ENCODE measurements at regions not wholly inside any gene's neighbourhood (a gene's known extent, or its start where the extent isn't known, plus 50 kb on each side); places are given as distances from the start of the nearest gene placed in this dataset.

DNA sequence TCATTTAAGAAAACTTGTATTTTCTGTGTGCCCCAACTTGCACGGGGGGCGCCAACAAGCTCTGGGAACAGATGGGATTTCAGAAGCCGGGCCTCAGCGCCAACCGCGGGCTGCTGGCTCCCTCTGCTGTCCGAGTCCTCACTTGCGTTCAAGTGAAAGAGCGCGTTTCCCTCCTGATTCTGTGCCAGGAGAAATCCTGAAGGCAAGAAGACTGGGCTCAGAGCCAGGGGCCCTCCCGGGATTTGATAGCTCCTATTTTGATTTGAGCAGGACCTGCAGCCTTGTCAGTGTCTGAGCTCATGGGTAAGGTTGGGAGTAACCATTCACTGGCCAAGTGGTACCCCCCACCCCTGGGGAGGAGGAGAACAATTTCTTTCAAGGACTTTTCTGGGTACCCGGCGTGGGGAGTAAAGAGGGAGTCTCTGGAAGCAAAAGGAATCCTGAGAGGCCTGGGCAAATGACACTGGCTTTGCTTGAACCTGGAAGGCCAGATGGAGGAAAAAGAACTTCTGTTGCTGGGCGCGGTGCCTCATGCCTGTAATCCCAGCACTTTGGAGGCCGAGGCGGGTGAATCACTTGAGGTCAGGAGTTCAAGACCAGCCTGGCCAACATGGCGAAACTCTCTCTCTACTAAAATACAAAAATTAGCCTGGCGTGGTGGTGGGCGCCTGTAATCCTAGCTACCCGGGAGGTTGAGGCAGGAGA lies 179.0 kb upstream of the RGS6 start:
- intact Hi-C loops (cut with DNase I; ENCODE audit: low total_unique reads): loop anchor here (2.0 to 10.0 kb wide), 2 partner anchors 438 to 614 kb away; no protein-coding TSS in a partner anchor
- peak overlapping the region in 5 of 8 donors; percentile 36 to 68 (median 49) for H3K27ac ChIP-seq
- no peaks in the 10 kb centered on the region for H3K36me3 ChIP-seq
- WGBS, 5 donors: 33 to 73% (median 34%) methylated on average over 11 to 21 of the region's 21 CpGs
- H3K4me3 ChIP-seq: peak overlapping the region in 1 of 8 donors; percentile 43
- TF ChIP-seq POLR2AphosphoS5 (IDR thresholded peaks at IDR 0.05): peak; percentile 42 to 71 (median 60)
- TF ChIP-seq, protein P1, sequence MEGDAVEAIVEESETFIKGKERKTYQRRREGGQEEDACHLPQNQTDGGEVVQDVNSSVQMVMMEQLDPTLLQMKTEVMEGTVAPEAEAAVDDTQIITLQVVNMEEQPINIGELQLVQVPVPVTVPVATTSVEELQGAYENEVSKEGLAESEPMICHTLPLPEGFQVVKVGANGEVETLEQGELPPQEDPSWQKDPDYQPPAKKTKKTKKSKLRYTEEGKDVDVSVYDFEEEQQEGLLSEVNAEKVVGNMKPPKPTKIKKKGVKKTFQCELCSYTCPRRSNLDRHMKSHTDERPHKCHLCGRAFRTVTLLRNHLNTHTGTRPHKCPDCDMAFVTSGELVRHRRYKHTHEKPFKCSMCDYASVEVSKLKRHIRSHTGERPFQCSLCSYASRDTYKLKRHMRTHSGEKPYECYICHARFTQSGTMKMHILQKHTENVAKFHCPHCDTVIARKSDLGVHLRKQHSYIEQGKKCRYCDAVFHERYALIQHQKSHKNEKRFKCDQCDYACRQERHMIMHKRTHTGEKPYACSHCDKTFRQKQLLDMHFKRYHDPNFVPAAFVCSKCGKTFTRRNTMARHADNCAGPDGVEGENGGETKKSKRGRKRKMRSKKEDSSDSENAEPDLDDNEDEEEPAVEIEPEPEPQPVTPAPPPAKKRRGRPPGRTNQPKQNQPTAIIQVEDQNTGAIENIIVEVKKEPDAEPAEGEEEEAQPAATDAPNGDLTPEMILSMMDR (IDR thresholded peaks at IDR 0.05 in 8 of 11, conservative IDR thresholded peaks at IDR 0.05 in 3 of 11): peak; percentile 73 to 93 (median 87)
- TF ChIP-seq POLR2A (IDR thresholded peaks at IDR 0.05): no peak
- DNase-seq: peak; percentile 93
- no peaks in the 10 kb centered on the region for H3K27me3 ChIP-seq (replicated peaks in 1 of 7)
- H3K9me3 ChIP-seq: peaks cover 0 to 8% (median 5%) of the 10 kb centered on the region in 8 donors
- H3K4me1 ChIP-seq: peaks cover 5 to 20% (median 12%) of the 10 kb centered on the region in 6 donors

DNA sequence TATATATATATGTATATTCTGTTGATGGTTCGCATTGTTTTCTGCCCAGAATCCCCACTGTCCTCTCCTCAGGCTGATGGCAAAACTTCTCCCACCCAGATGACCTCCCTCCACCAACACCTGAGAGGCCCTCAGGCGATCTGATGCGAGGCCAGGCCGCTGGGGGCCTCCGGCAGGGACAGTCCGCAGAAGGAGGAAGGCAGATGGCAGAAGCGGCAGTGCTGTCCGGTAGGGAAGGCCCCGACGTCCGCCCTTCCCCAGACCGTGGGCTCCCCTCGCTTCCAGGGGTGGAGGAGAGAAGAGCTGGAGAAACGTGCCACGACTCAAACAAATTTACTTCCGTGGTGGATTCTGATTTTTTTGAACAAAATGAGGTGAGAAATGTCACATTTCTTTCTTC lies 178.3 kb upstream of the RGS6 start:
- Histone ChIP-seq H3K27me3 (replicated peaks in 1 of 7) (peaks cover 0 to 3% (median 0%) of the 10 kb centered on the region in 7 donors), H3K4me1 (peaks cover 5 to 20% (median 12%) of the 10 kb centered on the region in 6 donors), H3K27ac (no peak overlapping the region), H3K4me3 (no peak overlapping the region), H3K9me3 (peaks cover 0 to 1% (median 0%) of the 10 kb centered on the region in 8 donors), H3K36me3 (no peaks in the 10 kb centered on the region)
- 88 to 95% (median 91%) methylated on average over 16 of the region's 16 CpGs for WGBS, 5 donors
- intact Hi-C loops (cut with DNase I; ENCODE audit: low total_unique reads): loop anchor here (2.0 to 10.0 kb wide), 2 partner anchors 439 to 615 kb away; no protein-coding TSS in a partner anchor
- TF ChIP-seq, protein P1 (IDR thresholded peaks at IDR 0.05 in 8 of 11, conservative IDR thresholded peaks at IDR 0.05 in 3 of 11): no peak
- no peak for TF ChIP-seq POLR2A (IDR thresholded peaks at IDR 0.05)
- no peak for TF ChIP-seq POLR2AphosphoS5 (IDR thresholded peaks at IDR 0.05)
- no peak for DNase-seq

- no peak overlapping the region for H3K4me3 ChIP-seq
- no peaks in the 10 kb centered on the region for H3K9me3 ChIP-seq
- intact Hi-C loops (cut with DNase I; ENCODE audit: low total_unique reads): loop anchor here (10.0 kb wide), 1 partner anchor 440 kb away; no protein-coding TSS in a partner anchor
- peaks cover 0 to 3% (median 0%) of the 10 kb centered on the region in 7 donors for H3K27me3 ChIP-seq (replicated peaks in 1 of 7)
- TF ChIP-seq, protein P1 (IDR thresholded peaks at IDR 0.05 in 8 of 11, conservative IDR thresholded peaks at IDR 0.05 in 3 of 11): no peak
- TF ChIP-seq POLR2A (IDR thresholded peaks at IDR 0.05): no peak
- TF ChIP-seq POLR2AphosphoS5 (IDR thresholded peaks at IDR 0.05): no peak
- DNase-seq: no peak
- H3K27ac ChIP-seq: no peak overlapping the region
- WGBS, 5 donors: 83 to 92% (median 90%) methylated on average over 16 to 17 of the region's 17 CpGs
- H3K4me1 ChIP-seq: peaks cover 5 to 19% (median 12%) of the 10 kb centered on the region in 6 donors
- H3K36me3 ChIP-seq: no peaks in the 10 kb centered on the region
Measured at GRCh38 chr14:71754422-71755095, 177.7 kb upstream of the RGS6 start.
